Peyer's patch (tissue), 4 donors: ENCODE measurements at regions not wholly inside any gene's neighbourhood (a gene's known extent, or its start where the extent isn't known, plus 50 kb on each side); places are given as distances from the start of the nearest gene placed in this dataset.

Source experiments
- DNase-seq, 3 donors: peaks; one replicate each; pipeline ENCODE4 v3.0.0-alpha.2; 2017 to 2019
- H3K27ac ChIP-seq, 4 donors: fragments of 200-600 bp; sonication (generic); one replicate each; pipeline ENCODE4 v1.5.1; 2016 to 2019
- H3K27me3 ChIP-seq, 2 donors: fragments of 200-600 bp; sonication (generic); one replicate each; pipeline ENCODE4 v1.5.1; 2019
- H3K36me3 ChIP-seq, 3 donors: fragments of 200-600 bp; sonication (generic); one replicate each; pipeline ENCODE4 v1.5.1; 2016 to 2019
- H3K4me1 ChIP-seq, 4 donors: fragments of 200-600 bp; sonication (generic); one replicate each; pipeline ENCODE4 v1.5.1; 2016 to 2019
- H3K4me3 ChIP-seq, 4 donors: fragments of 200-600 bp; sonication (generic); 1 replicate in 3 of 4; 2 replicates in 1 of 4; pipeline ENCODE4 v1.5.1; 2016 to 2019; ENCODE audit warnings: mild to moderate bottlenecking in 1 of 4
- H3K9me3 ChIP-seq, 4 donors: fragments of 200-600 bp; sonication (generic); one replicate each; pipeline ENCODE4 v1.5.1; 2016 to 2019; ENCODE audit warnings: mild to moderate bottlenecking in 1 of 4
- POLR2A ChIP-seq, 2 donors: fragments of 450-650 bp; IDR thresholded peaks; one replicate each; pipeline ENCODE4 v1.5.1; 2017; ENCODE audit warnings: antibody characterized with exemption in 2 of 2, mild to moderate bottlenecking in 2 of 2, moderate library complexity in 2 of 2
- TF ChIP-seq, protein P1 (sequence below), 6 experiments: fragments of 450-650 bp in 4 of 6; fragments of 200-600 bp in 2 of 6; sonication (generic) in 1 of 6; IDR thresholded peaks; one replicate each; pipeline ENCODE4 v1.5.1; 2017 to 2019; ENCODE audit warnings: antibody characterized with exemption in 6 of 6, mild to moderate bottlenecking in 3 of 6, moderate library complexity in 1 of 6

- H3K9me3 ChIP-seq: no peaks in the 10 kb centered on the region
- H3K4me1 ChIP-seq: no peaks in the 10 kb centered on the region
- no peaks in the 10 kb centered on the region for H3K27me3 ChIP-seq
- no peak overlapping the region for H3K4me3 ChIP-seq
- no peaks in the 10 kb centered on the region for H3K36me3 ChIP-seq
- no peak overlapping the region for H3K27ac ChIP-seq
- TF ChIP-seq, protein P1, sequence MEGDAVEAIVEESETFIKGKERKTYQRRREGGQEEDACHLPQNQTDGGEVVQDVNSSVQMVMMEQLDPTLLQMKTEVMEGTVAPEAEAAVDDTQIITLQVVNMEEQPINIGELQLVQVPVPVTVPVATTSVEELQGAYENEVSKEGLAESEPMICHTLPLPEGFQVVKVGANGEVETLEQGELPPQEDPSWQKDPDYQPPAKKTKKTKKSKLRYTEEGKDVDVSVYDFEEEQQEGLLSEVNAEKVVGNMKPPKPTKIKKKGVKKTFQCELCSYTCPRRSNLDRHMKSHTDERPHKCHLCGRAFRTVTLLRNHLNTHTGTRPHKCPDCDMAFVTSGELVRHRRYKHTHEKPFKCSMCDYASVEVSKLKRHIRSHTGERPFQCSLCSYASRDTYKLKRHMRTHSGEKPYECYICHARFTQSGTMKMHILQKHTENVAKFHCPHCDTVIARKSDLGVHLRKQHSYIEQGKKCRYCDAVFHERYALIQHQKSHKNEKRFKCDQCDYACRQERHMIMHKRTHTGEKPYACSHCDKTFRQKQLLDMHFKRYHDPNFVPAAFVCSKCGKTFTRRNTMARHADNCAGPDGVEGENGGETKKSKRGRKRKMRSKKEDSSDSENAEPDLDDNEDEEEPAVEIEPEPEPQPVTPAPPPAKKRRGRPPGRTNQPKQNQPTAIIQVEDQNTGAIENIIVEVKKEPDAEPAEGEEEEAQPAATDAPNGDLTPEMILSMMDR (IDR thresholded peaks at IDR 0.05): no peak
- no peak for TF ChIP-seq POLR2A (IDR thresholded peaks at IDR 0.05)
- no peak for DNase-seq
These were observed 55.0 kb downstream of the FOXA2 start for GRCh38 chr20:22529150-22530019.

GRCh38 chr20:22526512-22527012 is 57.8 kb downstream of the FOXA2 start:
- Histone ChIP-seq H3K4me3 (no peak overlapping the region), H3K36me3 (no peaks in the 10 kb centered on the region), H3K27ac (no peak overlapping the region), H3K27me3 (no peaks in the 10 kb centered on the region), H3K4me1 (peaks cover 0 to 6% (median 0%) of the 10 kb centered on the region in 4 donors), H3K9me3 (no peaks in the 10 kb centered on the region)
- no peak for DNase-seq
- TF ChIP-seq POLR2A (IDR thresholded peaks at IDR 0.05): no peak
- TF ChIP-seq, protein P1 (IDR thresholded peaks at IDR 0.05): no peak

DNA sequence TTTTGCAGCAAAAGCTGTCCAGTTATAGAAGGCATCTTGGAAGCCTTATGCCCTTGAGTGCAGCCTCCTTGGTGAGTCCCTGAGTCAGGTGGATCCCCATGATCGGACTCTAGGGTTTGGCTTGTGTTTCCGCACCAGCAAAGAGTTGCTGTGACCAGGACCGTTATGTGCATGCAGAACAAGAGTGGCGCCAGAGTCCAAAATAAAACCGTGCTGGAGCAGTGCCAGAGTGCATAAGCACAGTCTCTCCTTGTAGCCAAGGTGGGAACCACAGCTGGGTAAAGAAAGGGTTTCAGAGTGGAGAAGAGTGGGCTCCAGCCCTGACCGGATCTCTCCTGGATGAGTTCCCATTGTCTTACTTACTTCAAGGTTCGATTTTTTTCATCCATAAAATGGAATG is 58.6 kb downstream of the FOXA2 start:
- Histone ChIP-seq H3K4me3 (no peak overlapping the region), H3K4me1 (peaks cover 0 to 6% (median 0%) of the 10 kb centered on the region in 4 donors), H3K27ac (no peak overlapping the region), H3K9me3 (no peaks in the 10 kb centered on the region), H3K27me3 (no peaks in the 10 kb centered on the region), H3K36me3 (no peaks in the 10 kb centered on the region)
- TF ChIP-seq, protein P1 (IDR thresholded peaks at IDR 0.05): no peak
- no peak for TF ChIP-seq POLR2A (IDR thresholded peaks at IDR 0.05)
- no peak for DNase-seq

DNA sequence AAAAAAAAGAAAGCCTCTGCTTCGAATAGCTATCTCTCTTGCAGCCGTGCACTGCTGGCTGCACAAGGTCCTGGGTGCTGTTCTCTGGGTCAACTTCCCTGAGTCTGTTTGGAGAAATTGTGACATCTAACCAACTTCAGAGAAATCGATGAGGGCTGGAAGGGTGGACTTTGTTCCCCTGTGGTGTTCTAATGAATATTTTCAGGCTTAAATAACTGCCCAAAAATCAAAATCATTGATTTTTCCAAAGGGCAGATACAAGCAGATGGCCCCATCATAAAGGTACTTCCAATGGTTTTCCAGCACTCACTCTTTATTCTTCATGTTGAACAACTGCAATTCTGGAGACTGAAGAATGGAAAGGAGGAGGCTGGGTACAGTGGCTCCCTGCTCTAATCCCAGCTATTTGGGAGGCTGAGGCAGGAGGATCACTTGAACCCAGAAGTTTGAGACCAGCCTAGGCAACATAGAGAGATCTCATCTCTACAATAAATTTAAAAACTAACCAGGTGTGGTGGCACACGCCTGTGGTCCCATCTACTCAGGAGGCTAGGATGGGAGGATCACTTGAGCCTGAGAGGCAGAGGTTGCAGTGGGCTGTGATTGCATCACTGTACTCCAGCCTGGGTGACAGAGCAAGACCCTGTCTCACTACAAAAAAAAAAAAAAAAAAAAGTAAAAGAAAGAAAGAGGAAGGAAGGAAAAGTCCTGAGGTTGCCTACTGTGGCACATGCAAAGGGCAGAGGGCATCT is 59.1 kb downstream of the FOXA2 start:
- Histone ChIP-seq H3K4me1 (peaks cover 0 to 6% (median 0%) of the 10 kb centered on the region in 4 donors), H3K27me3 (no peaks in the 10 kb centered on the region), H3K36me3 (no peaks in the 10 kb centered on the region), H3K27ac (no peak overlapping the region), H3K4me3 (no peak overlapping the region), H3K9me3 (no peaks in the 10 kb centered on the region)
- no peak for TF ChIP-seq POLR2A (IDR thresholded peaks at IDR 0.05)
- TF ChIP-seq, protein P1 (IDR thresholded peaks at IDR 0.05): no peak
- no peak for DNase-seq

DNA sequence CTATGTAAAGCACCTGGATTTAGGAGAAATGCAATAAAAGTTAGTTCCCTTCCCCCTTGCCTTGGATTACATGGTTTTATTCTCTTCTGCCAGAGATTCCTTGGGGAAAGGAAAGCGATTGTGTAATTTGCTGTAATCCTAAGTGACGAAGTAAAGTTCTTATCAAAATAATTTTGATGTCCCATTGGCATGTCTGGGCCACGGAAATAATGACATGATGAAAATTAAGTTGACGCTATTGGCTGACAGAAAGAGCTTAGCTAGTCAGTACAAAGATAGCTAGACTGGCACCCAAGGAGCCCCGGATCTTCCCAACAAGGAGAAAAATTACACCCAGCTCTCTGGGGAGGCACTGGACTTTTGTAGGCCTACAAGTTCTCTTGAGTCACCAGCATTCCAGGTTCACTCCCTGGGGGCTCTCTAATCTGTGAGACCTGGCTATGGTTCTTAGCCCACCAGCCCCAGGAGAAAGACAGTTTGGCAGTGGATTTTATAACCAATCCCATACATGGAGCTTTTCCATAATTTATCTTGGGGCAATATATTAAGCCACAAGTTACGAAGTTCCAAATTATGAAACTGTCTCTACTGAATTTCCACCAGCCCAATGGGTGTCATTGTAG is 59.9 kb downstream of the FOXA2 start:
- no peak for TF ChIP-seq POLR2A (IDR thresholded peaks at IDR 0.05)
- TF ChIP-seq, protein P1 (IDR thresholded peaks at IDR 0.05): no peak
- Histone ChIP-seq H3K9me3 (no peaks in the 10 kb centered on the region), H3K4me1 (peaks cover 0 to 6% (median 0%) of the 10 kb centered on the region in 4 donors), H3K36me3 (no peaks in the 10 kb centered on the region), H3K4me3 (no peak overlapping the region), H3K27me3 (no peaks in the 10 kb centered on the region), H3K27ac (peak overlapping the region in 1 of 4 donors; percentile 30)
- DNase-seq: no peak
